ENCODE measurements at regions not wholly inside any gene's neighbourhood (a gene's known extent, or its start where the extent isn't known, plus 50 kb on each side); places are given as distances from the start of the nearest gene placed in this dataset.

DNA sequence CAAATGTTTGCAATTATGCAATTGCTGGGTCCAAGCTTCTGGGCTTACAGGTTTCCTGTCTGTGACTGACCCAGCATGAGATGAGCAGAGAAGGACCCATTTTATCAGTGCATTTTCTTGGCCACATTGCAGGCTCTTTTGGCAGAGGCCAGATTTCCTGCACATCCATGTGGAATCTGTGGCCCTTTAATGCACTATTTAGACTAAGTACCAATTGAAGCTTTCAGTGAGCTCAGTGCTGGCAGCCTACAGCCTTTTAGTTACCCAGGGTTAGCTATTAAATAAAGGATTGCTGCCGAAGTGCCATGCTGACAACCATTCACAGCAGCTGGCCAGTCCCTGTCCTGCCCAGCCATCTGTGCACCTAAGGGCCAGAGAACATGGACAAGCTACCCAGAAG lies 165.0 kb downstream of the ANKRD30B start:
- no peaks in the 10 kb centered on the region; the same call in 1 of the 2 replicates for H3K9me3 ChIP-seq (ENCODE audit: control insufficient read depth, insufficient read depth, low read length)
- H3K9me2 ChIP-seq (replicated peaks; ENCODE audit: control insufficient read depth, low read length): no peaks in the 10 kb centered on the region
- H3K4me1 ChIP-seq (ENCODE audit: control insufficient read depth, low read length): no peaks in the 10 kb centered on the region
- TF ChIP-seq EZH2phosphoT487 (IDR thresholded peaks at IDR 0.05; ENCODE audit: borderline replicate concordance, low read length): no peak
- TF ChIP-seq, protein P1, sequence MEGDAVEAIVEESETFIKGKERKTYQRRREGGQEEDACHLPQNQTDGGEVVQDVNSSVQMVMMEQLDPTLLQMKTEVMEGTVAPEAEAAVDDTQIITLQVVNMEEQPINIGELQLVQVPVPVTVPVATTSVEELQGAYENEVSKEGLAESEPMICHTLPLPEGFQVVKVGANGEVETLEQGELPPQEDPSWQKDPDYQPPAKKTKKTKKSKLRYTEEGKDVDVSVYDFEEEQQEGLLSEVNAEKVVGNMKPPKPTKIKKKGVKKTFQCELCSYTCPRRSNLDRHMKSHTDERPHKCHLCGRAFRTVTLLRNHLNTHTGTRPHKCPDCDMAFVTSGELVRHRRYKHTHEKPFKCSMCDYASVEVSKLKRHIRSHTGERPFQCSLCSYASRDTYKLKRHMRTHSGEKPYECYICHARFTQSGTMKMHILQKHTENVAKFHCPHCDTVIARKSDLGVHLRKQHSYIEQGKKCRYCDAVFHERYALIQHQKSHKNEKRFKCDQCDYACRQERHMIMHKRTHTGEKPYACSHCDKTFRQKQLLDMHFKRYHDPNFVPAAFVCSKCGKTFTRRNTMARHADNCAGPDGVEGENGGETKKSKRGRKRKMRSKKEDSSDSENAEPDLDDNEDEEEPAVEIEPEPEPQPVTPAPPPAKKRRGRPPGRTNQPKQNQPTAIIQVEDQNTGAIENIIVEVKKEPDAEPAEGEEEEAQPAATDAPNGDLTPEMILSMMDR (IDR thresholded peaks at IDR 0.05; ENCODE audit: low read depth, low read length, poor library complexity, severe bottlenecking): no peak
- no peaks in the 10 kb centered on the region for H3K36me3 ChIP-seq (ENCODE audit: control insufficient read depth, low read length)
- H3K79me2 ChIP-seq (ENCODE audit: control insufficient read depth, low read length): no peaks in the 10 kb centered on the region
- no peaks in the 10 kb centered on the region for H3K27me3 ChIP-seq (ENCODE audit: control insufficient read depth, low read length)
- H4K20me1 ChIP-seq (ENCODE audit: control insufficient read depth, insufficient read depth, low read depth, low read length): no peaks in the 10 kb centered on the region
- no peaks in the 10 kb centered on the region for H3F3A ChIP-seq (ENCODE audit: control insufficient read depth, insufficient read depth)
- H3K27ac ChIP-seq (ENCODE audit: low read depth, low read length): no peak overlapping the region
- no peak overlapping the region for H3K4me2 ChIP-seq (ENCODE audit: low read length)
- H3K4me3 ChIP-seq (ENCODE audit: low read length): no peak overlapping the region

DNA sequence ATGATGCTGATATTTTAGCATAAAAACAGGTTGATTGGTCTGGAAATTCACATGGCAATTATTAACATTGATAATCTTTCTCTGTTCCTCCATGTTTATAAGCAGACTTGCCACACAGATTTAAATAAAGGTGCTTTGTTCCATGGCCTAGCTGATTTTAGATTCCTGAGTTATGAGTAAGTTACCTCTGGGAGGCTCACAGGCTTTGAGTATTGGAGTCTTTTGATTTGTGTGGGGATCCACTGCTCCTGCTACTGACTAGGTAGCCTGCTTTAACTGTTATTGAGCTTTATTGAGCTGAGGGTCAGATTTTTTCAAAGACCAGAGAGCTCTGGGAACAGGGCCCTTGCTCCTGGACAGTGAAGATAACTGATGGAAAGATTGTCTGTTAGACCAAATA lies 166.1 kb downstream of the ANKRD30B start:
- Histone ChIP-seq H3F3A (ENCODE audit: control insufficient read depth, insufficient read depth) (no peaks in the 10 kb centered on the region), H4K20me1 (ENCODE audit: control insufficient read depth, insufficient read depth, low read depth, low read length) (no peaks in the 10 kb centered on the region), H3K79me2 (ENCODE audit: control insufficient read depth, low read length) (no peaks in the 10 kb centered on the region), H3K27ac (ENCODE audit: low read depth, low read length) (no peak overlapping the region), H3K27me3 (ENCODE audit: control insufficient read depth, low read length) (no peaks in the 10 kb centered on the region), H3K4me2 (ENCODE audit: low read length) (no peak overlapping the region), H3K36me3 (ENCODE audit: control insufficient read depth, low read length) (no peaks in the 10 kb centered on the region), H3K9me3 (ENCODE audit: control insufficient read depth, insufficient read depth, low read length) (no peaks in the 10 kb centered on the region; the same call in 1 of the 2 replicates), H3K4me3 (ENCODE audit: low read length) (no peak overlapping the region), H3K9me2 (replicated peaks; ENCODE audit: control insufficient read depth, low read length) (no peaks in the 10 kb centered on the region), H3K4me1 (ENCODE audit: control insufficient read depth, low read length) (no peaks in the 10 kb centered on the region)
- TF ChIP-seq, protein P1 (IDR thresholded peaks at IDR 0.05; ENCODE audit: low read depth, low read length, poor library complexity, severe bottlenecking): no peak
- no peak for TF ChIP-seq EZH2phosphoT487 (IDR thresholded peaks at IDR 0.05; ENCODE audit: borderline replicate concordance, low read length)

DNA sequence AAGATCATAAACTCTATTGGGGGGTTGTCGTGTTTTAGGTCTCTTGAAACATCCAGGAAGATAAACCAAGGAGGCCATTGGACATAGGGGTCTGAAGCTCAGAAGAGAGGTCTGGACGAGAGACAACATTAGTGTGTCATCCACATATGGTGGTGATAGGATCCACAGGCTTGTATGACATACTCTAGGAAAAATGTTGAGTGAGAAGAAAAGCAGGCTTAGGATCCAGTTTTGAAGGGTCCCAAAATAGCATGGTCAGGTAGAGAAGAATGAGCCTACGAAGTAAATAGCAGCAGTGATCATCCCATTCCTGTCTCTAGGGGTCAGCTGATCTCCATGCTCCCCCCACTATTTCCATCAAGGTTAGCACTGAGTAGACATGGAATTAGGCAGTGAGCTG lies 166.8 kb downstream of the ANKRD30B start:
- no peaks in the 10 kb centered on the region for H3K36me3 ChIP-seq (ENCODE audit: control insufficient read depth, low read length)
- H3K27ac ChIP-seq (ENCODE audit: low read depth, low read length): no peak overlapping the region
- no peaks in the 10 kb centered on the region for H3K27me3 ChIP-seq (ENCODE audit: control insufficient read depth, low read length)
- TF ChIP-seq, protein P1 (IDR thresholded peaks at IDR 0.05; ENCODE audit: low read depth, low read length, poor library complexity, severe bottlenecking): no peak
- no peak for TF ChIP-seq EZH2phosphoT487 (IDR thresholded peaks at IDR 0.05; ENCODE audit: borderline replicate concordance, low read length)
- H3K4me2 ChIP-seq (ENCODE audit: low read length): no peak overlapping the region
- H3K79me2 ChIP-seq (ENCODE audit: control insufficient read depth, low read length): no peaks in the 10 kb centered on the region
- H3K9me3 ChIP-seq (ENCODE audit: control insufficient read depth, insufficient read depth, low read length): no peaks in the 10 kb centered on the region; the same call in 1 of the 2 replicates
- H3K4me3 ChIP-seq (ENCODE audit: low read length): no peak overlapping the region
- no peaks in the 10 kb centered on the region for H4K20me1 ChIP-seq (ENCODE audit: control insufficient read depth, insufficient read depth, low read depth, low read length)
- H3F3A ChIP-seq (ENCODE audit: control insufficient read depth, insufficient read depth): no peaks in the 10 kb centered on the region
- H3K4me1 ChIP-seq (ENCODE audit: control insufficient read depth, low read length): no peaks in the 10 kb centered on the region
- H3K9me2 ChIP-seq (replicated peaks; ENCODE audit: control insufficient read depth, low read length): no peaks in the 10 kb centered on the region

Data from DOHH2 (cell line).